Putamen (tissue), 1 donor: ENCODE measurements at regions not wholly inside any gene's neighbourhood (a gene's known extent, or its start where the extent isn't known, plus 50 kb on each side); places are given as distances from the start of the nearest gene placed in this dataset.

Experiments
- DNase-seq: peaks from one replicate; pipeline ENCODE4 v3.0.0-alpha.2; 2016; ENCODE audit warnings: low spot score

DNA sequence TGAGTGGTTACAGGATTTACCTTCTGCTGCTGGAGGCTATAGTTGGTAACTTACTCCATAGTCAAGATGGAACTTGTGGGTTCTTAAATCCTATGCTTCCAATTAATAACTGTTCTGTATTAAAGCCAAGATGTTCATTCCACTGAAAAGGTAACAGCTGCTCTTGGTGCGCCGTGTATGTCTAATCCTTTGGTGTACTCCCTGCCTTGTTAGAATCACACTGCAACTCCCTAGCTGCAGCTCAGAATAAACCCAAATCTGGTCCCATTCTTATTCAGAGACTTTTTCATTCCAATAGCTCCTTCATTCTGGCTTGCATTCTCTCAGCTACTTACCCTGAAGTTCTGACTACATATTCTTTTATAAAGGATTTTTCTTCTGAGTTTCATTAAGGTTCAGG, 1355.5 kb downstream of the MAT2B start:
- no peak for DNase-seq

DNA sequence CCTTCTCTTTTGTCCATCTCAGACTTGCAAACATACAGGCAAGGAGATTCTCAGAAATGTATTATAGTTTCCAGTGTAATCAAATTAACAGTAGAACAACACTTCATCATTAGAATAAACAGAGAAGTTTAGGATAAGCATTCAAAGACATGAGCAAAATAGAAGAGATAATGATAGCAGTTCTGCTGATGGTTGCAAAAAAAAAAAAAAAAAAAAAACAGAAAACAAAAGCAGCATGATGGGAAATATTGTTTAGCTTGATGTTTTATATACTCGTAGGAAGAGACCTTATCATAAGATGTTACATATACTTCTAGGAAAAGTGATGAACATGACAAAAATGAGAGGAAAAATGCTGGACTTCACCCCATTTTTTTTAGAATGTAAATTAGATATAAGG, 1356.2 kb downstream of the MAT2B start:
- no peak for DNase-seq

DNA sequence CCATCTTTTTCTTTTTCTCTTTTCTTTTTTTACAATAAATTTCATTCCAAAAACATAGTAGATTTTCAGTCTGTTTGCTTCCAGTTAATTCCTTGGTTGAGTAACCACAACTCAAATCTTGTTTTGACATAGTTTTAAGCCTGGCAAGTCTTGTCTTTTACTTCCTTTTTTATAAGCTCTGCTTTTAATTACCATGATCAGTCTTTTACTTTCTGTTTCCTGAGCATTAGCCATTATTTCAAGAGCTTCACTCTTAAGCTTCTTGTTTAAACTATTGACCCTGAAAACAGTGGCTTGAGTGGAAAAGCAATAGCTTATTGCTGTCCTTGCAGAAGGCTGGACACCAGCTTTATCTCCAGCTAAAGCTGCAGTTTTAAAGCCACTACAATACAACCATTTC, 1363.3 kb downstream of the MAT2B start:
- no peak for DNase-seq

GRCh38 chr5:164869325-164869724, 1363.9 kb downstream of the MAT2B start:
- DNase-seq = no peak

- DNase-seq = no peak
Measured at GRCh38 chr5:164876793-164877192, 1371.4 kb downstream of the MAT2B start.

- DNase-seq = no peak
Measured at GRCh38 chr5:164881442-164881841, 1376.0 kb downstream of the MAT2B start.

- DNase-seq = no peak
Measured at GRCh38 chr5:164885179-164885578, 1379.8 kb downstream of the MAT2B start.

DNA sequence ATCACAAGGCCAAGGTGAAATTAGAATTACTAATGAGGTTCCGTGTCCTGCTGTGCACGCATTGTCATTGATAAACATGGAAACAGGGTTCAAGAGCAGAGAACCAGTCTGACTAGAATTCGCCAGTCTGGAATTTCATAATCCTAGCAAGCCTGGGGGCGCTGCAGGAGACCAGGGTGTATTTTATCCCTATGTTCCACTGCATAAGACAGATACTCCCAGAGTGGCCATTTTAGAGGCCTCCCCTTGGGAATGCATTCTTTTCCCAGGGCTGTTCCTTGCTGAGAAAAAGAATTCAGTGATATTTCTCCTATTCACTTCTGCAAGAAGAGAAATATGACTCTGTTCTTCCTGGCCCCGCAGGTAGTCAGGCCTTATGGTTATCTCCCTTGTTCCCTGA, 1387.7 kb downstream of the MAT2B start:
- no peak for DNase-seq

- DNase-seq = no peak
Measured at GRCh38 chr5:164898705-164899104, 1393.3 kb downstream of the MAT2B start.

DNA sequence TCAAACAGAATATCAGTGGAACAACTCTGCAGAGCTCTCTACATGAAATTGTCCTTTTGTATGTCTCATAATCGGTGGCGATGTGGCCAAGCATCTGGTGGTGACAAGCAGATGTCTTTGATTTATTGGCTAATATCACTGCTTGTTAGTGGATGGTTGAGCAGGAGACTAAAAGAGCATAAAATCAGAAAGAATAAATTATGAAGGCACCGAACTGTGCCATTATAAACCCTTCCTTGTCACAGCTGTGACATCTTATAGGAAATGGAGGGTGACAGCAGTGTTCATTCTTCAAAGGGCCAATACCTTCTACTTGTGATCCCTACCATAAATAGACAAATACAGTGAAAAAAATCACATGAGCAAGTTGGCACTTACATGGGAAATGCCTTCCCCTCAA, 1404.3 kb downstream of the MAT2B start:
- DNase-seq = no peak

- DNase-seq = no peak
Measured at GRCh38 chr5:164921722-164922121, 1416.3 kb downstream of the MAT2B start.

- DNase-seq = no peak
Measured at GRCh38 chr5:164934039-164934438, 1428.6 kb downstream of the MAT2B start.

- no peak for DNase-seq
Measured at GRCh38 chr5:164934561-164934960, 1429.1 kb downstream of the MAT2B start.

DNA sequence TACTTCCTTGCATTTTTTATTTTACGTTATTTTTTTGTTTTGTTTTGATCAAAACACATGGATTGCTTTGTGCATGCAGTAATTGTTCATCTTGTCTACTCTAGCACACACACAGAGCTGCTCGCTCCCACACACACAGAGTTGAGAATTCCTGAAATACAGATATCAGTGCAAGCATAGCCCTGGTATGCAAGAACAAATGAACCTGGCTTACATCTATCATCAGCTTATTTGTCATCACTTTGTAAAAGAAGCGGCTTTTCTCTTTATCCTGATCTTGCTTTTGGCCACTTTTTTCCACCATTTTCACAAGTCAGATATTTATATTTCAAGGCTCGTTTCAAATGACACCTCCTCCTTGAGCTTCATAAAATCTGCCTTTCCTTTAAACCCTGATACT, 1435.7 kb downstream of the MAT2B start:
- DNase-seq = no peak

GRCh38 chr5:164950927-164951326, 1445.5 kb downstream of the MAT2B start:
- DNase-seq = no peak

DNA sequence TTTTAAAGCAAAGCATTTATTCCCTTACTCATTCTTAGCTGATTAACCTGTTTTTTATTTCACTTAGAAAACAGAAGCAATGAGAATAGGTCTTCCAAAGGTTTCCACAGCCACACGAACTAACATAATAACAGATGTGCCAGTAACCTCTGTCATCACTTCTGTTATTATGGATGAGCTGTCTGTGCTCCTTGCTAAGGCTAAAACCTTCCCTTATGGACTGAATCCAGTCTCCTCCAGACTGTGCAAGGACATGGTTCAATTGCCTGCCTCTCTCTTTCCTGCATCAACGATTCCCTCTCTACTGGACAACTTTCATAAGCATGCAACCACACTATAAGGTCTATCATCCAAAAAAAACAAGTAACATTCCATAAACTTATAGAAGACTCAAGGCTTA, 1446.2 kb downstream of the MAT2B start:
- no peak for DNase-seq

- DNase-seq = no peak
Measured at GRCh38 chr5:164958688-164959087, 1453.3 kb downstream of the MAT2B start.

DNA sequence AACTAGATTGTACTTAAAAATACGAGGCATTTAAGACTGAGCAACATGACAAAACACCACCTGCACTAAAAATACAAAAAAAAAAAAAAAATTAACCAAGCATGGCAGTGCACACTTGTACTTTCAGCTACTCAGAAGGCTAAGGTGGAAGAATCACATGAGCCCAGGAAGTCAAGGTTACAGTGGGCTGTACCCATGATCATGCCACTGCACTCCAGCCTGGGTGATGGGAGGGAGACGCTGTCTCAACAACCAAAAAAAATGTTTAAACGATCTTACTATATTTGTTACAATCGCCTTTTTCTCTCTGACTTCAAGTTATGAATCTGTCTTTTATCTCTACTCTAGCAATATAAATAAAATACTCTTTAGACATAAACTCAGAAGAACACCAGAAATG, 1454.3 kb downstream of the MAT2B start:
- no peak for DNase-seq

- DNase-seq = no peak
Measured at GRCh38 chr5:164962329-164962961, 1457.0 kb downstream of the MAT2B start.

- DNase-seq = no peak
Measured at GRCh38 chr5:164966611-164967010, 1461.2 kb downstream of the MAT2B start.

- no peak for DNase-seq
Measured at GRCh38 chr5:164967354-164967753, 1461.9 kb downstream of the MAT2B start.

GRCh38 chr5:164972973-164973372, 1467.6 kb downstream of the MAT2B start:
- DNase-seq = no peak

GRCh38 chr5:164975986-164976385, 1470.6 kb downstream of the MAT2B start:
- no peak for DNase-seq

GRCh38 chr5:164980480-164980879, 1475.1 kb downstream of the MAT2B start:
- DNase-seq = no peak

- DNase-seq = no peak
Measured at GRCh38 chr5:164998142-164998541, 1492.7 kb downstream of the MAT2B start.
